CD14-positive monocyte (primary cell): ENCODE measurements at regions not wholly inside any gene's neighbourhood (a gene's known extent, or its start where the extent isn't known, plus 50 kb on each side); places are given as distances from the start of the nearest gene placed in this dataset.

Source experiments
- DNase-seq, 3 donors: peaks; one replicate each; pipeline ENCODE4 v3.0.0-alpha.2; 2011 to 2022
- H2AFZ ChIP-seq: 2 replicates; pipeline ENCODE4 v1.6.0; 2012; ENCODE audit warnings: mild to moderate bottlenecking, low read depth, low read length, inconsistent platforms; ENCODE audit not compliant: insufficient read depth, poor library complexity, severe bottlenecking
- H3K27ac ChIP-seq, 2 donors: 1 replicate in 1 of 2; 2 replicates in 1 of 2; pipeline ENCODE4 v1.5.1; 2012 to 2013; ENCODE audit warnings: low read length in 2 of 2, control low read depth in 1 of 2, inconsistent platforms in 1 of 2, low read depth in 1 of 2, mild to moderate bottlenecking in 1 of 2
- H3K27me3 ChIP-seq, 2 donors: one replicate each; pipeline versions ENCODE4 v1.6.0 to v1.6.1; 2011 to 2013; ENCODE audit warnings: low read length in 2 of 2; ENCODE audit not compliant: control insufficient read depth in 2 of 2, insufficient read depth in 2 of 2
- H3K36me3 ChIP-seq, 2 donors: replicated peaks in 1 of 2; 1 replicate in 1 of 2; 2 replicates in 1 of 2; pipeline versions ENCODE4 v1.5.1 to v1.6.1; 2012 to 2013; ENCODE audit warnings: low read length in 2 of 2, control low read depth in 1 of 2, inconsistent platforms in 1 of 2, mild to moderate bottlenecking in 1 of 2; ENCODE audit not compliant: insufficient read depth in 2 of 2, control insufficient read depth in 1 of 2
- H3K4me1 ChIP-seq, 2 donors: 1 replicate in 1 of 2; 2 replicates in 1 of 2; pipeline versions ENCODE4 v1.5.1 to v1.6.1; 2012 to 2013; ENCODE audit warnings: low read length in 2 of 2, control low read depth in 1 of 2, inconsistent platforms in 1 of 2, mild to moderate bottlenecking in 1 of 2, moderate library complexity in 1 of 2; ENCODE audit not compliant: insufficient read depth in 2 of 2, control insufficient read depth in 1 of 2
- H3K4me2 ChIP-seq: replicated peaks from 2 replicates; pipeline ENCODE3; 2012; ENCODE audit warnings: low read length, moderate library complexity, mild to moderate bottlenecking; ENCODE audit not compliant: poor library complexity, severe bottlenecking; ENCODE audit errors: extremely low read depth
- H3K4me3 ChIP-seq, 3 experiments: fragments of 200-600 bp in 1 of 3; sonication (generic) in 1 of 3; replicated peaks in 1 of 3; 1 replicate in 2 of 3; 2 replicates in 1 of 3; pipeline ENCODE4 v1.5.1; 2011 to 2013; ENCODE audit warnings: low read length in 3 of 3, mild to moderate bottlenecking in 3 of 3, control low read depth in 2 of 3, low read depth in 2 of 3, inconsistent platforms in 1 of 3, moderate library complexity in 1 of 3
- H3K79me2 ChIP-seq: 2 replicates; pipeline ENCODE4 v1.6.0; 2012; ENCODE audit warnings: mild to moderate bottlenecking, control low read depth, inconsistent platforms, low read length, moderate library complexity; ENCODE audit not compliant: insufficient read depth
- H3K9ac ChIP-seq: 2 replicates; pipeline ENCODE4 v1.6.0; 2017; ENCODE audit warnings: low read length, mild to moderate bottlenecking; ENCODE audit not compliant: insufficient read depth, poor library complexity, severe bottlenecking
- H3K9me3 ChIP-seq, 2 donors: replicated peaks in 1 of 2; 1 replicate in 1 of 2; 2 replicates in 1 of 2; pipeline versions ENCODE4 v1.5.1 to v1.6.1; 2012 to 2013; ENCODE audit warnings: low read length in 2 of 2, control low read depth in 1 of 2; ENCODE audit not compliant: control insufficient read depth in 1 of 2, insufficient read depth in 1 of 2
- H4K20me1 ChIP-seq: 2 replicates; pipeline ENCODE4 v1.6.0; 2012; ENCODE audit warnings: mild to moderate bottlenecking, low read length, control low read depth, moderate library complexity; ENCODE audit not compliant: insufficient read depth
- H3K27ac Mint-ChIP-seq, 7 donors: one replicate each; pipeline ENCODE4 v1.8.0; 2020; ENCODE audit warnings: mild to moderate bottlenecking in 7 of 7, mixed read lengths in 7 of 7, moderate library complexity in 6 of 7, inconsistent platforms in 2 of 7
- H3K27me3 Mint-ChIP-seq, 3 donors: one replicate each; pipeline ENCODE4 v1.8.0; 2021 to 2022; ENCODE audit warnings: low read depth in 3 of 3, mild to moderate bottlenecking in 3 of 3, mixed read lengths in 3 of 3, moderate library complexity in 3 of 3, inconsistent platforms in 1 of 3
- H3K36me3 Mint-ChIP-seq, 2 donors: one replicate each; pipeline ENCODE4 v1.8.0; 2020; ENCODE audit warnings: mixed read lengths in 2 of 2, inconsistent platforms in 1 of 2, mild to moderate bottlenecking in 1 of 2
- H3K4me1 Mint-ChIP-seq: one replicate; pipeline ENCODE4 v1.8.0; 2020; ENCODE audit warnings: mild to moderate bottlenecking, mixed read lengths
- H3K4me3 Mint-ChIP-seq, 2 donors: one replicate each; pipeline ENCODE4 v1.8.0; 2020; ENCODE audit warnings: mild to moderate bottlenecking in 2 of 2, mixed read lengths in 2 of 2, moderate library complexity in 1 of 2
- H3K9me3 Mint-ChIP-seq, 7 donors: one replicate each; pipeline ENCODE4 v1.8.0; 2020 to 2022; ENCODE audit warnings: mixed read lengths in 7 of 7, mild to moderate bottlenecking in 6 of 7, moderate library complexity in 6 of 7, inconsistent platforms in 2 of 7
- CTCF ChIP-seq: fragments of 200-600 bp; IDR thresholded peaks from one replicate; pipeline ENCODE4 v1.8.0; 2022; ENCODE audit warnings: antibody characterized with exemption, mild to moderate bottlenecking
- WGBS: methylation state at CpG from one replicate; pipeline ENCODE4 v1.1.5; 2013; ENCODE audit warnings: missing lambda C conversion rate; ENCODE audit not compliant: insufficient coverage; 5-methylcytosine and 5-hydroxymethylcytosine counted together
- intact Hi-C, 2 donors: fragments of 100-400 bp; cut with micrococcal nuclease; formaldehyde crosslinking; loops; one replicate each; pipeline versions ENCODE4 v1.15.0 to v1.15.1; 2023

- Mint-ChIP-seq H3K27me3 (no peaks in the 10 kb centered on the region), H3K27ac (no peak overlapping the region), H3K4me3 (no peak overlapping the region), H3K36me3 (no peaks in the 10 kb centered on the region), H3K9me3 (peaks cover 0 to 1% (median 0%) of the 10 kb centered on the region in 7 donors), H3K4me1 (no peaks in the 10 kb centered on the region)
- H3K79me2 ChIP-seq = no peaks in the 10 kb centered on the region
- H3K4me1 ChIP-seq = no peaks in the 10 kb centered on the region
- no peaks in the 10 kb centered on the region for H4K20me1 ChIP-seq
- no CpG with 5 or more reads among the region's 1 CpG for WGBS
- H3K36me3 ChIP-seq = no peaks in the 10 kb centered on the region
- peaks cover 0 to under 1% of the 10 kb centered on the region in 2 donors for H3K9me3 ChIP-seq
- no peak overlapping the region for H2AFZ ChIP-seq
- TF ChIP-seq CTCF = no peak
- no peak for DNase-seq
- no peak overlapping the region for H3K27ac ChIP-seq
- no peak overlapping the region for H3K9ac ChIP-seq
- no peak overlapping the region for H3K4me2 ChIP-seq
- H3K27me3 ChIP-seq = no peaks in the 10 kb centered on the region
- H3K4me3 ChIP-seq = no peak overlapping the region
- intact Hi-C loops = no loop called here
These were observed 1246.6 kb downstream of the FAM181B start for GRCh38 chr11:81487109-81487508.

DNA sequence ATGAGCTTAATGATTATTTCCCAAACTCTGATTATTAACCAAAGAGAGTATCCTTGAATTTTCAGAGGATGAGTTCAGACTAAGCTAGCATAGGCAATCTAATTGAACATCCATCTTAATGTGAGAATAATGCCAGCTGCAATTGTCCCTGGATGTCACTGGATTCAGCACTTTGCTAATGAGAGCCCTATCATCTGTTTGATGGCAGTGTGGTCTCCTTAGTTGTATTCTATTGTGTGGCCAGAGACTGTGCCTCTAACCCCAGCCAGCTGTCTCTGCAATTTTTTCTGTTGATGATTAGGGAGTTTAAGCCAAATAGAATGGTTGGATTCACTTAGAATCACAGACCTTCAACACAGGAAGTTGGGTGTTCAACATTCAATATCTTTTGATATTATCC lies 1249.5 kb downstream of the FAM181B start:
- no peaks in the 10 kb centered on the region for H3K4me1 ChIP-seq

More for the DNA sequence above, 1249.5 kb downstream of the FAM181B start:
- no peak for DNase-seq
- no peak for TF ChIP-seq CTCF
- no peaks in the 10 kb centered on the region for H3K4me1 Mint-ChIP-seq
- Histone ChIP-seq H3K27me3 (no peaks in the 10 kb centered on the region), H3K27ac (no peak overlapping the region), H3K9me3 (peaks cover 0 to 3% of the 10 kb centered on the region in 2 donors), H2AFZ (no peak overlapping the region), H3K4me3 (no peak overlapping the region), H3K79me2 (no peaks in the 10 kb centered on the region), H3K4me2 (no peak overlapping the region), H3K36me3 (no peaks in the 10 kb centered on the region), H3K9ac (no peak overlapping the region), H4K20me1 (no peaks in the 10 kb centered on the region)
- H3K36me3 Mint-ChIP-seq = no peaks in the 10 kb centered on the region
- peaks cover 0 to 2% (median 0%) of the 10 kb centered on the region in 7 donors for H3K9me3 Mint-ChIP-seq
- no peak overlapping the region for H3K4me3 Mint-ChIP-seq
- no peak overlapping the region for H3K27ac Mint-ChIP-seq
- H3K27me3 Mint-ChIP-seq = no peaks in the 10 kb centered on the region
- intact Hi-C loops = no loop called here
